Pancreas (tissue), 10 donors: ENCODE measurements at regions not wholly inside any gene's neighbourhood (a gene's known extent, or its start where the extent isn't known, plus 50 kb on each side); places are given as distances from the start of the nearest gene placed in this dataset.
"Not testable (repeated sequence)": the region's sequence is repeated elsewhere in the genome, so short reads cannot be mapped to it uniquely, and the experiment has no call there.

Experiments used
- ATAC-seq, 4 donors: fragments of 200-7000 bp; cut with Tn5 transposase; one replicate each; pipeline versions ENCODE4 v1.8.0 to v1.9.1; 2020; ENCODE audit warnings: mild to moderate bottlenecking in 4 of 4, moderate library complexity in 4 of 4
- DNase-seq, 6 donors: peaks; one replicate each; pipeline ENCODE4 v3.0.0-alpha.2; 2020
- FAIRE-seq: peaks from 2 replicates; lab custom pipeline; 2012; peaks lifted over from hg19 to GRCh38; lab: Jason Lieb, UNC
- H3K27ac ChIP-seq, 4 donors: fragments of 200-600 bp; sonication (generic); 1 replicate in 3 of 4; 2 replicates in 1 of 4; pipeline versions ENCODE4 v1.5.0 to v1.8.0; 2020
- H3K27me3 ChIP-seq, 4 donors: fragments of 200-600 bp; one replicate each; pipeline ENCODE4 v1.8.0; 2021
- H3K36me3 ChIP-seq, 3 donors: fragments of 200-600 bp; sonication (generic) in 1 of 3; one replicate each; pipeline versions ENCODE4 v1.5.0 to v1.8.0; 2020 to 2021
- H3K4me1 ChIP-seq, 3 donors: fragments of 200-600 bp; one replicate each; pipeline ENCODE4 v1.8.0; 2021
- H3K4me3 ChIP-seq, 4 donors: fragments of 200-600 bp; sonication (generic) in 2 of 4; one replicate each; pipeline versions ENCODE4 v1.5.0 to v1.8.0; 2020 to 2021
- H3K9me3 ChIP-seq, 4 donors: fragments of 200-600 bp; one replicate each; pipeline ENCODE4 v1.8.0; 2021
- CTCF ChIP-seq, 4 donors: fragments of 200-600 bp; sonication (generic) in 3 of 4; IDR thresholded peaks; one replicate each; pipeline versions ENCODE4 v1.5.0 to v1.8.0; 2021; ENCODE audit warnings: antibody characterized with exemption in 4 of 4
- WGBS, 2 donors: extraction: QIAGEN DNeasy Blood & Tissue Kit; methylation state at CpG; one replicate each; pipeline ENCODE4 v1.1.7; 2013; 5-methylcytosine and 5-hydroxymethylcytosine counted together
- intact Hi-C, 3 donors: fragments of 100-400 bp; cut with DNase I; formaldehyde crosslinking; loops; one replicate each; pipeline versions ENCODE4 v1.11.1 to v1.14.2; 2022
- donor health status: healthy with polysubstance abuse.
- donor health status: DM: no; HTN: no; CAD: no; lungs with moderate emphysema.
- donor health status: DM: no; HTN: no; CAD: no.
- donor health status: control.
- donor health status: control.
- donor health status: Bipolar disorder and iron deficiency.
- donor health status: DM: yes; HTN: yes; CAD: no.
- donor health status: DM: no; HTN: no; CAD: no.
- donor health status: DM: no; HTN: no; CAD: no.
- donor health status: DM: yes; HTN: yes; CAD: no.

GRCh38 chr3:174466471-174467054, 392.6 kb upstream of the NAALADL2 start:
- intact Hi-C loops, result no loop called here
- no peaks in the 10 kb centered on the region for H3K9me3 ChIP-seq
- no peak for DNase-seq
- no peaks in the 10 kb centered on the region for H3K4me1 ChIP-seq
- no peak overlapping the region for H3K27ac ChIP-seq
- WGBS, 2 donors, result 52 to 64% methylated on average over 4 of the region's 4 CpGs
- no peak overlapping the region for H3K4me3 ChIP-seq
- no peak for FAIRE-seq
- no peak for TF ChIP-seq CTCF (IDR thresholded peaks at IDR 0.05)
- H3K27me3 ChIP-seq, result no peaks in the 10 kb centered on the region
- H3K36me3 ChIP-seq, result no peaks in the 10 kb centered on the region
- ATAC-seq, result no peak

GRCh38 chr3:174477491-174477890, 381.6 kb upstream of the NAALADL2 start:
- H3K4me1 ChIP-seq, result no peaks in the 10 kb centered on the region
- FAIRE-seq (no peak), DNase-seq (no peak), ATAC-seq (no peak)
- no peak overlapping the region for H3K27ac ChIP-seq
- H3K9me3 ChIP-seq, result no peaks in the 10 kb centered on the region
- no peak for TF ChIP-seq CTCF (IDR thresholded peaks at IDR 0.05)
- H3K36me3 ChIP-seq, result no peaks in the 10 kb centered on the region
- no peak overlapping the region for H3K4me3 ChIP-seq
- WGBS, 2 donors, result 41 to 90% methylated on average over 1 of the region's 1 CpG
- no peaks in the 10 kb centered on the region for H3K27me3 ChIP-seq
- intact Hi-C loops, result no loop called here

GRCh38 chr3:174480767-174481166, 378.4 kb upstream of the NAALADL2 start:
- no peak for TF ChIP-seq CTCF (IDR thresholded peaks at IDR 0.05)
- no peak for DNase-seq
- ATAC-seq, result no peak
- intact Hi-C loops, result no loop called here
- H3K27ac ChIP-seq, result no peak overlapping the region
- WGBS, 2 donors, result 85 to 87% methylated on average over 2 of the region's 2 CpGs
- H3K4me1 ChIP-seq, result no peaks in the 10 kb centered on the region
- no peaks in the 10 kb centered on the region for H3K36me3 ChIP-seq
- no peak for FAIRE-seq
- no peaks in the 10 kb centered on the region for H3K9me3 ChIP-seq
- H3K4me3 ChIP-seq, result no peak overlapping the region
- H3K27me3 ChIP-seq, result no peaks in the 10 kb centered on the region

- ATAC-seq (no peak), DNase-seq (no peak), FAIRE-seq (no peak)
- no peaks in the 10 kb centered on the region for H3K4me1 ChIP-seq
- no peak overlapping the region for H3K4me3 ChIP-seq
- no peak for TF ChIP-seq CTCF (IDR thresholded peaks at IDR 0.05)
- H3K36me3 ChIP-seq, result no peaks in the 10 kb centered on the region
- H3K27me3 ChIP-seq, result no peaks in the 10 kb centered on the region
- WGBS, 2 donors, result 94 to 98% methylated on average over 1 of the region's 1 CpG
- intact Hi-C loops, result no loop called here
- no peak overlapping the region for H3K27ac ChIP-seq
- H3K9me3 ChIP-seq, result no peaks in the 10 kb centered on the region
These were observed 376.6 kb upstream of the NAALADL2 start for GRCh38 chr3:174482541-174482940.

- Histone ChIP-seq H3K9me3 (no peaks in the 10 kb centered on the region), H3K4me3 (no peak overlapping the region), H3K27ac (no peak overlapping the region), H3K36me3 (no peaks in the 10 kb centered on the region), H3K27me3 (no peaks in the 10 kb centered on the region), H3K4me1 (no peaks in the 10 kb centered on the region)
- 71 to 77% methylated on average over 1 of the region's 1 CpG for WGBS, 2 donors
- no peak for ATAC-seq
- DNase-seq, result no peak
- no peak for TF ChIP-seq CTCF (IDR thresholded peaks at IDR 0.05)
- intact Hi-C loops, result no loop called here
- no peak for FAIRE-seq
These were observed 375.9 kb upstream of the NAALADL2 start for GRCh38 chr3:174483254-174483653.

- H3K36me3 ChIP-seq, H3K27ac ChIP-seq, FAIRE-seq, H3K4me3 ChIP-seq, intact Hi-C loops, DNase-seq, H3K27me3 ChIP-seq, H3K9me3 ChIP-seq, ATAC-seq, H3K4me1 ChIP-seq: not testable (repeated sequence)
- WGBS, 2 donors, result 87 to 95% methylated on average over 5 to 6 of the region's 7 CpGs
These were observed 375.3 kb upstream of the NAALADL2 start for GRCh38 chr3:174483856-174484255.
